ENCODE measurements at regions not wholly inside any gene's neighbourhood (a gene's known extent, or its start where the extent isn't known, plus 50 kb on each side); places are given as distances from the start of the nearest gene placed in this dataset.

DNA sequence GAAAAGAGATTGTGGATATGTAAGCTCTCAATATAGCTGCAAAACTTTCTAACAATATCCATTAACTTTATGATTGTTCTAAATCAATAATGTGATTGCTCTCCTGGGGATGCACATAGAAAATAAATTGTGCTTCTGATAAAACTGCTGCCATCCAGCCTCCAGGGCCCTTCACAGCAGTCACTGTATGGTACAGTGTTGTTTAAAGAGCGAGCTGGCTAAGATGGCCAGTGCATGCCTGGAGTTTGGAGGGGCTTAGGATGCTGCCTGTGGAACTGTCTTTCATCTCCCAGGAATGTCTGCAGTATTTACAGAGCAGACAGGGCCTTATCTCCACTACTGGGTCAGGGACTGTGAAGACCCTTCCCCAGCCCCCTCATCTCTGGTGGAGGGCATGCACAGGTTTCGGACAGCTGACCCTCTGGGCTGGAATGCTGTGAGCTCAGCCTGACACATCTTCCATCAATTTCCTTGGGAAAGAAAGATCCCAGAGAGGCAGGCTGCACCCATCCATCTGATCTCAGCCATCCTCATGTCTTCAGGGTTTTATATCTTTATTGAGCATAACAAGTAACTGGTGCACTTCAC is 137.0 kb downstream of the PLPP3 start:
- no peaks in the 10 kb centered on the region for H3K9me3 ChIP-seq (ENCODE audit: control insufficient read depth in 4 of 4, insufficient read depth in 3 of 4, low read length in 3 of 4)
- H3K9ac ChIP-seq (ENCODE audit: insufficient read depth in 1 of 2, low read length in 2 of 2) = no peak overlapping the region
- DNase-seq (no peak), ATAC-seq (ENCODE audit: insufficient read depth, low FRiP score) (no peak)
- no peaks in the 10 kb centered on the region for H3K36me3 ChIP-seq (ENCODE audit: control insufficient read depth in 4 of 4, insufficient read depth in 4 of 4, low read length in 4 of 4)
- H3K4me3 ChIP-seq = no peak overlapping the region
- no peaks in the 10 kb centered on the region for H3K27me3 ChIP-seq (ENCODE audit: control insufficient read depth in 3 of 3, insufficient read depth in 3 of 3, low read length in 2 of 3)
- H3K27ac ChIP-seq (ENCODE audit: low read depth in 1 of 2, low read length in 1 of 2) = peak overlapping the region in 1 of 2 donors; percentile 36
- TF ChIP-seq, protein P1, sequence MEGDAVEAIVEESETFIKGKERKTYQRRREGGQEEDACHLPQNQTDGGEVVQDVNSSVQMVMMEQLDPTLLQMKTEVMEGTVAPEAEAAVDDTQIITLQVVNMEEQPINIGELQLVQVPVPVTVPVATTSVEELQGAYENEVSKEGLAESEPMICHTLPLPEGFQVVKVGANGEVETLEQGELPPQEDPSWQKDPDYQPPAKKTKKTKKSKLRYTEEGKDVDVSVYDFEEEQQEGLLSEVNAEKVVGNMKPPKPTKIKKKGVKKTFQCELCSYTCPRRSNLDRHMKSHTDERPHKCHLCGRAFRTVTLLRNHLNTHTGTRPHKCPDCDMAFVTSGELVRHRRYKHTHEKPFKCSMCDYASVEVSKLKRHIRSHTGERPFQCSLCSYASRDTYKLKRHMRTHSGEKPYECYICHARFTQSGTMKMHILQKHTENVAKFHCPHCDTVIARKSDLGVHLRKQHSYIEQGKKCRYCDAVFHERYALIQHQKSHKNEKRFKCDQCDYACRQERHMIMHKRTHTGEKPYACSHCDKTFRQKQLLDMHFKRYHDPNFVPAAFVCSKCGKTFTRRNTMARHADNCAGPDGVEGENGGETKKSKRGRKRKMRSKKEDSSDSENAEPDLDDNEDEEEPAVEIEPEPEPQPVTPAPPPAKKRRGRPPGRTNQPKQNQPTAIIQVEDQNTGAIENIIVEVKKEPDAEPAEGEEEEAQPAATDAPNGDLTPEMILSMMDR (IDR thresholded peaks at IDR 0.05; ENCODE audit: control extremely low read depth, extremely low read depth) = no peak
- H3K4me1 ChIP-seq (ENCODE audit: control insufficient read depth in 5 of 5, insufficient read depth in 5 of 5, low read length in 5 of 5) = peaks cover 7 to 17% (median 10%) of the 10 kb centered on the region in 5 donors
- 92 to 97% methylated on average over 2 of the region's 2 CpGs for WGBS, 2 donors

DNA sequence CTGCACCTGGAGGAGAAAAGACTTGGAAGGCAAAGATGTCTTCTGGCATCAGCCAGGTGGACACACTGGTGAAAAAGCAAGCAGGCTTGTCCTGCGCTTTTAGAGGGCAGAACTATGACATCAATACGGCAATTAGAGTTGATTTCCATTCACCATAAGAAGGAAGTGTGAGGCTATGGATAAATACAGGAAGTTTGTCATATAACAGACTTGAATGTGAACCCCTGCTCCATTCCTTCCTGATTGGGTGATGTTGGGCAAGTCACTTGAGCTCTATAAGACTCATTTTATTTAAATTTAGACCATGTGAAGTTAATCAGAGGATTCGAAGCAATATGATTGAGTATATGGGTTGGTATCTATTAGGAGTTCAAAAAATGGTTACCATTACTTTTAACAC is 137.8 kb downstream of the PLPP3 start:
- no peak overlapping the region for H3K4me3 ChIP-seq
- H3K4me1 ChIP-seq (ENCODE audit: control insufficient read depth in 5 of 5, insufficient read depth in 5 of 5, low read length in 5 of 5) = peaks cover 5 to 14% (median 12%) of the 10 kb centered on the region in 5 donors
- H3K36me3 ChIP-seq (ENCODE audit: control insufficient read depth in 4 of 4, insufficient read depth in 4 of 4, low read length in 4 of 4) = no peaks in the 10 kb centered on the region
- no peak for DNase-seq
- H3K9ac ChIP-seq (ENCODE audit: insufficient read depth in 1 of 2, low read length in 2 of 2) = no peak overlapping the region
- no peaks in the 10 kb centered on the region for H3K27me3 ChIP-seq (ENCODE audit: control insufficient read depth in 3 of 3, insufficient read depth in 3 of 3, low read length in 2 of 3)
- TF ChIP-seq, protein P1 (IDR thresholded peaks at IDR 0.05; ENCODE audit: control extremely low read depth, extremely low read depth) = no peak
- H3K9me3 ChIP-seq (ENCODE audit: control insufficient read depth in 4 of 4, insufficient read depth in 3 of 4, low read length in 3 of 4) = no peaks in the 10 kb centered on the region
- WGBS, 2 donors = 46 to 77% methylated on average over 3 of the region's 3 CpGs
- no peak for ATAC-seq (ENCODE audit: insufficient read depth, low FRiP score)
- H3K27ac ChIP-seq (ENCODE audit: low read depth in 1 of 2, low read length in 1 of 2) = no peak overlapping the region

DNA sequence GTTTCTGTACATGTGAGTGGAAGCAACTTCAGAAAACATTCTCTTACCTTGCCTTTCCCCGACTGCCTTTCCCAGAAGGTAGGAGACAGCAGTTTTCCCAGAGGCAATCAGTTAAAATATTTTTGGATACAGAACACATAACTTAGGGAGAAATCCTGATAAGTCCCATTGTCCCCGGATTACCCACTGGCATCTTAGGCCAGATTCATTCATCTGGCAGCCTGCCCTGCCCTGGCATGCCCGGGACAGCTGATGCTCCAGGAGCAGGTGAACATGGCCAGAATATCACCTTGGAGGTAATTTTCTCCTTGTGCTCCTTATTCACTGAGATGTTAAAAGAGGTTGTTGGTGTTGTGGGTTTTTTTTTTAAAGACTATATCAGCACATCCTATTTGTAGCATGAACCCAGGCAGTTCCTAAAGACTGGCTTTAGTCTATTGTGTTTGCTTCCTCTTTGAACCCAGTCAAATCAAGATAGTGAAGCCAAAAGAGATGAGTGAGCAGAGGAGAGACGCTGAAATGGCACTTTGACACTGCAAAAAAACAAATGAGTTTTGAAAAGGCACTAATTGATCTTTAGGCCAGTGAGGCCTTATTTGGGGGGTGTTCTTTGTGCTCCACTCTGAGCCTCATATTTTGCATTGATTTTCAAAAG is 139.6 kb downstream of the PLPP3 start:
- no peak overlapping the region for H3K9ac ChIP-seq (ENCODE audit: insufficient read depth in 1 of 2, low read length in 2 of 2)
- TF ChIP-seq, protein P1 (IDR thresholded peaks at IDR 0.05; ENCODE audit: control extremely low read depth, extremely low read depth) = no peak
- H3K4me1 ChIP-seq (ENCODE audit: control insufficient read depth in 5 of 5, insufficient read depth in 5 of 5, low read length in 5 of 5) = peaks cover 4 to 28% (median 12%) of the 10 kb centered on the region in 5 donors
- H3K36me3 ChIP-seq (ENCODE audit: control insufficient read depth in 4 of 4, insufficient read depth in 4 of 4, low read length in 4 of 4) = no peaks in the 10 kb centered on the region
- peak overlapping the region in 1 of 2 donors; percentile 56 for H3K27ac ChIP-seq (ENCODE audit: low read depth in 1 of 2, low read length in 1 of 2)
- no peak overlapping the region for H3K4me3 ChIP-seq
- ATAC-seq (ENCODE audit: insufficient read depth, low FRiP score) = no peak
- no peaks in the 10 kb centered on the region for H3K9me3 ChIP-seq (ENCODE audit: control insufficient read depth in 4 of 4, insufficient read depth in 3 of 4, low read length in 3 of 4)
- 29 to 43% methylated on average over 4 of the region's 4 CpGs for WGBS, 2 donors
- DNase-seq = no peak
- no peaks in the 10 kb centered on the region for H3K27me3 ChIP-seq (ENCODE audit: control insufficient read depth in 3 of 3, insufficient read depth in 3 of 3, low read length in 2 of 3)
